ENCODE measurements at regions not wholly inside any gene's neighbourhood (a gene's known extent, or its start where the extent isn't known, plus 50 kb on each side); places are given as distances from the start of the nearest gene placed in this dataset.

- TF ChIP-seq CTCF (conservative IDR thresholded peaks at IDR 0.05) = no peak
- no peak for TF ChIP-seq EZH2 (IDR thresholded peaks at IDR 0.05; ENCODE audit: low read depth)
These were observed 300.7 kb downstream of the NOL4 start for GRCh38 chr18:33923980-33924379.

Measured in PC-9 (cell line).